Prostate gland (tissue), 2 donors: ENCODE measurements at regions not wholly inside any gene's neighbourhood (a gene's known extent, or its start where the extent isn't known, plus 50 kb on each side); places are given as distances from the start of the nearest gene placed in this dataset.

Experiments
- DNase-seq: peaks from one replicate; pipeline ENCODE4 v3.0.0-alpha.2; 2019; ENCODE audit warnings: low spot score
- H3K27ac ChIP-seq, 2 donors: fragments of 200-600 bp; sonication (generic); 2 replicates each; pipeline ENCODE4 v1.5.1; 2017 to 2019
- H3K27me3 ChIP-seq: fragments of 200-600 bp; sonication (generic); replicated peaks from 2 replicates; pipeline ENCODE4 v1.5.1; 2019; ENCODE audit not compliant: insufficient read depth
- H3K36me3 ChIP-seq, 2 donors: fragments of 200-600 bp; sonication (generic); 1 replicate in 1 of 2; 2 replicates in 1 of 2; pipeline versions ENCODE4 v1.5.1 to v1.8.1; 2017 to 2019
- H3K4me1 ChIP-seq: fragments of 200-600 bp; sonication (generic); replicated peaks from 2 replicates; pipeline ENCODE4 v1.5.1; 2019
- H3K4me3 ChIP-seq, 2 donors: fragments of 200-600 bp; sonication (generic); 2 replicates each; pipeline ENCODE4 v1.5.1; 2017 to 2019
- H3K9me3 ChIP-seq: fragments of 200-600 bp; sonication (generic); 2 replicates; pipeline ENCODE4 v1.5.1; 2017
- POLR2A ChIP-seq: fragments of 450-650 bp; IDR thresholded peaks from one replicate; pipeline ENCODE4 v1.6.1; 2016; ENCODE audit warnings: antibody characterized with exemption, mild to moderate bottlenecking
- POLR2AphosphoS5 ChIP-seq: sonication (generic); formaldehyde crosslinking; IDR thresholded peaks from one replicate; pipeline ENCODE4 v1.6.1; 2017; ENCODE audit warnings: antibody characterized with exemption
- WGBS: methylation state at CpG from one replicate; pipeline ENCODE4 v1.1.5; 2018; 5-methylcytosine and 5-hydroxymethylcytosine counted together
- intact Hi-C: fragments of 100-400 bp; cut with DNase I; formaldehyde crosslinking; loops from one replicate; pipeline ENCODE4 v1.14.2; 2022
- TF ChIP-seq, protein P1 (sequence below), 4 experiments: fragments of 200-600 bp in 2 of 4; fragments of 450-650 bp in 2 of 4; sonication (generic) in 2 of 4; IDR thresholded peaks; 1 replicate in 3 of 4; 2 replicates in 1 of 4; pipeline ENCODE4 v1.5.1; 2016 to 2019; ENCODE audit warnings: antibody characterized with exemption in 4 of 4, mild to moderate bottlenecking in 2 of 4, moderate library complexity in 2 of 4

DNA sequence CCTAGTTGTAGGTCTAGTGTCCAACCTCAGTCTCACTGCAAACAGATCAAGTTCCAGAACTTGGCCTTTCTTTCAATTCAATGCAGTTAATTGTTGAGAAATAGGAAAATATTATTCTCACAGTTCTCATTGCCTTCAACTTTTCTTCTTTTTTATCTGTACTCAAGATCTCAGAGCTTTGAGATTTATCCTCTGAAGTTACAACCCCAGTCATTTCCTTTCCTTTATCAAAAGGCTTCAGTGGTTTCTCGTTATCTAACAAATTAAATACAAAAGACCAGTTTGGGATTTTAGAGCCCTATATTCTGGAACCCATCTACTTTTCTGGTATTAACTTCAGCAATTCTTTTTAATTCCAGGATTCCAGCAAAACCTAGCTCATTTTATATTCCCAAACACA lies 130.2 kb downstream of the TMA16 start:
- 59% methylated on average over 1 of the region's 1 CpG for WGBS
- no peak for TF ChIP-seq POLR2AphosphoS5
- TF ChIP-seq, protein P1, sequence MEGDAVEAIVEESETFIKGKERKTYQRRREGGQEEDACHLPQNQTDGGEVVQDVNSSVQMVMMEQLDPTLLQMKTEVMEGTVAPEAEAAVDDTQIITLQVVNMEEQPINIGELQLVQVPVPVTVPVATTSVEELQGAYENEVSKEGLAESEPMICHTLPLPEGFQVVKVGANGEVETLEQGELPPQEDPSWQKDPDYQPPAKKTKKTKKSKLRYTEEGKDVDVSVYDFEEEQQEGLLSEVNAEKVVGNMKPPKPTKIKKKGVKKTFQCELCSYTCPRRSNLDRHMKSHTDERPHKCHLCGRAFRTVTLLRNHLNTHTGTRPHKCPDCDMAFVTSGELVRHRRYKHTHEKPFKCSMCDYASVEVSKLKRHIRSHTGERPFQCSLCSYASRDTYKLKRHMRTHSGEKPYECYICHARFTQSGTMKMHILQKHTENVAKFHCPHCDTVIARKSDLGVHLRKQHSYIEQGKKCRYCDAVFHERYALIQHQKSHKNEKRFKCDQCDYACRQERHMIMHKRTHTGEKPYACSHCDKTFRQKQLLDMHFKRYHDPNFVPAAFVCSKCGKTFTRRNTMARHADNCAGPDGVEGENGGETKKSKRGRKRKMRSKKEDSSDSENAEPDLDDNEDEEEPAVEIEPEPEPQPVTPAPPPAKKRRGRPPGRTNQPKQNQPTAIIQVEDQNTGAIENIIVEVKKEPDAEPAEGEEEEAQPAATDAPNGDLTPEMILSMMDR (IDR thresholded peaks at IDR 0.05) = no peak
- TF ChIP-seq POLR2A = no peak
- Histone ChIP-seq H3K27ac (no peak overlapping the region), H3K9me3 (no peaks in the 10 kb centered on the region), H3K27me3 (no peaks in the 10 kb centered on the region), H3K36me3 (no peaks in the 10 kb centered on the region), H3K4me1 (no peaks in the 10 kb centered on the region), H3K4me3 (no peak overlapping the region)
- no peak for DNase-seq
- intact Hi-C loops = no loop called here

DNA sequence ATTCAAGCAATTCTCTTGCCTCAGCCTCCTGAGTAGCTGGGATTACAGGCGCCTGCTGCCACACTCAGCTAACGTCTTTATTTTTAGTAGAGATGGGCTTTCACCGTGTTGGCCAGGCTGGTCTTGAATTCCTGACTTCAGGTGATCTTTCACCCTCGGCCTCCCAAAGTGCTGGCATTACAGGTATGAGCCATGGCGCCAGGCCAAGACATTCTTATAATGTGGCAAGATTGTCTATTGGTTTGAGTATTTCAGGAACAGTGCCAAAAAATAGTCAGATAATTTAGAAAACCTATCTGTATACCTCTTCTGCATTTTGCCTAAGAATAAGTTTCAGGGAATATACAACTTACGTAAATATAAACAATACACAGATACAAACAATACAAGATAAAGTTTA lies 136.8 kb downstream of the TMA16 start:
- intact Hi-C loops = no loop called here
- Histone ChIP-seq H3K36me3 (no peaks in the 10 kb centered on the region), H3K27me3 (no peaks in the 10 kb centered on the region), H3K27ac (no peak overlapping the region), H3K4me3 (no peak overlapping the region), H3K9me3 (no peaks in the 10 kb centered on the region), H3K4me1 (no peaks in the 10 kb centered on the region)
- 89% methylated on average over 6 of the region's 6 CpGs for WGBS
- TF ChIP-seq, protein P1 (IDR thresholded peaks at IDR 0.05) = no peak
- TF ChIP-seq POLR2A (no peak), POLR2AphosphoS5 (no peak)
- DNase-seq = no peak

DNA sequence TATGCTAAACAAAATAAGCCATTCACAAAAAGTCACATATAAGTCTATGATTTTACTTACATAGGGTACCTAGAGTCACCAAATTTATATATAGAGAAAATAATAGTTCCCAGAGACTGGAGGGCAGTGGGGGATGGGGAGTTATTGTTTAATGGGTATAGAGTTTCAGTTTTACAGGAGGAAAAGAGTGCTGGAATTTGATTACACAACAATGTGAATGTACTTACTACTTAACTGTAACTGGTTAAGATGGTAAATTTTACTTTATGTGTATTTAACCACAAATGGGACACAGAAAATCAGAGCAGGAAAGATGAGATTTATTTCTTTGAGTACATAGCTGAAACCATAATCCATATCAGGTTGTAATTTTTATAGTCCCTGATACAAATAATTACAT lies 144.4 kb downstream of the TMA16 start:
- Histone ChIP-seq H3K9me3 (no peaks in the 10 kb centered on the region), H3K4me1 (no peaks in the 10 kb centered on the region), H3K27me3 (no peaks in the 10 kb centered on the region), H3K36me3 (no peaks in the 10 kb centered on the region), H3K4me3 (no peak overlapping the region), H3K27ac (no peak overlapping the region)
- intact Hi-C loops = no loop called here
- no peak for TF ChIP-seq POLR2A
- no peak for TF ChIP-seq POLR2AphosphoS5
- TF ChIP-seq, protein P1 (IDR thresholded peaks at IDR 0.05) = no peak
- no peak for DNase-seq

DNA sequence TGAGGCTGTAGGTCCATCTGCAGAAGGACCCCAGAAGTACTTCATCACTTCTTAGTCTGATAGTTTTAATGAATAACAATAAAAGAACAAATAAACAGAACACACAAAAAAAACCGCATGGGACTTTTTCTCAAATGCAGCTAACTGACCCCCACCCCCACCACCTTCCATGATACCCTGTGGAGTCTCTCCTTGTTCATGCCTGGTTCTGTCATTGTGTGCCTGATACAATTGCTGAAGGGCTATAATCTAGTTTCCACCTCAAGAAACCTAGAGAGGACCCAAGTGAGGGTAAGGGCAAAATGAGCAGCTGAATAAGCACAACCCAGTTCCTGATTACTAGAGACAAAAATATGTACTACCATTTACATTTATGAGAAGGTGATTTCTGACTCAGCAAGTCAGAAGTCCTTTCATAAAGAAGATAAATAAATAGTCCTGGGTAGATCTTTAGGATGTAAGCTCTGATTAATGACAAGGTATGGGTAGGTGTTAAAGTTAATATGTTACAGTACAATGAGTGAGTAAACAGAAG lies 155.1 kb downstream of the TMA16 start:
- no peak for DNase-seq
- intact Hi-C loops = no loop called here
- Histone ChIP-seq H3K9me3 (no peaks in the 10 kb centered on the region), H3K4me3 (no peak overlapping the region), H3K4me1 (no peaks in the 10 kb centered on the region), H3K27me3 (no peaks in the 10 kb centered on the region), H3K36me3 (no peaks in the 10 kb centered on the region), H3K27ac (no peak overlapping the region)
- WGBS = 63% methylated on average over 1 of the region's 1 CpG
- TF ChIP-seq POLR2AphosphoS5 = no peak
- no peak for TF ChIP-seq POLR2A
- TF ChIP-seq, protein P1 (IDR thresholded peaks at IDR 0.05) = no peak

DNA sequence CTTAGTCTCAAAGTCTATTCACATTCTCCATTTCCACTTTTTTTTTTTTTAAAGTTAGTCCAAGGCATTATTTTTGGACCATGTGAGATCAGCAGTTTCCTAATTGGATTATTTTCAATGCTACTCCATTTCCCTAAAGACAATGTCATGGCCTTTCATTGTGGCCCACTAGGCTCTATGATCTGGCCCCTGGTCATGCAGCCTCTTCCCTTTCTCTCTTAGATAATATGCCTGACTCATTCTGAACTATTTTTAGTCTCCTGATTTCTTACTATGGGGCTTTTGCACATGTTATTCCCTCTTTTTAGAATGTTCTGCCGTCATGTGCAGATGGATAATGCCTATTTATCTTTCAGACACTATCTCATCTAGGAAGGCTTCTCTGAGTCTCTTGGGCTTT lies 157.3 kb downstream of the TMA16 start:
- 79% methylated on average over 1 of the region's 1 CpG for WGBS
- DNase-seq = no peak
- Histone ChIP-seq H3K27ac (no peak overlapping the region), H3K27me3 (no peaks in the 10 kb centered on the region), H3K4me3 (no peak overlapping the region), H3K4me1 (no peaks in the 10 kb centered on the region), H3K36me3 (no peaks in the 10 kb centered on the region), H3K9me3 (no peaks in the 10 kb centered on the region)
- TF ChIP-seq POLR2AphosphoS5 (no peak), POLR2A (no peak)
- TF ChIP-seq, protein P1 (IDR thresholded peaks at IDR 0.05) = no peak
- intact Hi-C loops = no loop called here
